ENCODE measurements at regions not wholly inside any gene's neighbourhood (a gene's known extent, or its start where the extent isn't known, plus 50 kb on each side); places are given as distances from the start of the nearest gene placed in this dataset.

GRCh38 chr6:145075425-145075824 lies 659.9 kb downstream of the EPM2A start:
- ChIA-PET POLR2A (no interaction called here), CTCF (no interaction called here)
- Histone ChIP-seq H3K4me3 (ENCODE audit: low read depth, low read length) (no peak overlapping the region), H3K27me3 (ENCODE audit: control insufficient read depth, insufficient read depth, low read length) (no peaks in the 10 kb centered on the region), H3K9me3 (ENCODE audit: control insufficient read depth, insufficient read depth, low read length) (peaks cover 2% of the 10 kb centered on the region; the same call in 1 of the 2 replicates), H3K27ac (ENCODE audit: low read depth, low read length) (no peak overlapping the region)
- DNase-seq (ENCODE audit: low read depth, low spot score): no peak
- TF ChIP-seq, protein P1, sequence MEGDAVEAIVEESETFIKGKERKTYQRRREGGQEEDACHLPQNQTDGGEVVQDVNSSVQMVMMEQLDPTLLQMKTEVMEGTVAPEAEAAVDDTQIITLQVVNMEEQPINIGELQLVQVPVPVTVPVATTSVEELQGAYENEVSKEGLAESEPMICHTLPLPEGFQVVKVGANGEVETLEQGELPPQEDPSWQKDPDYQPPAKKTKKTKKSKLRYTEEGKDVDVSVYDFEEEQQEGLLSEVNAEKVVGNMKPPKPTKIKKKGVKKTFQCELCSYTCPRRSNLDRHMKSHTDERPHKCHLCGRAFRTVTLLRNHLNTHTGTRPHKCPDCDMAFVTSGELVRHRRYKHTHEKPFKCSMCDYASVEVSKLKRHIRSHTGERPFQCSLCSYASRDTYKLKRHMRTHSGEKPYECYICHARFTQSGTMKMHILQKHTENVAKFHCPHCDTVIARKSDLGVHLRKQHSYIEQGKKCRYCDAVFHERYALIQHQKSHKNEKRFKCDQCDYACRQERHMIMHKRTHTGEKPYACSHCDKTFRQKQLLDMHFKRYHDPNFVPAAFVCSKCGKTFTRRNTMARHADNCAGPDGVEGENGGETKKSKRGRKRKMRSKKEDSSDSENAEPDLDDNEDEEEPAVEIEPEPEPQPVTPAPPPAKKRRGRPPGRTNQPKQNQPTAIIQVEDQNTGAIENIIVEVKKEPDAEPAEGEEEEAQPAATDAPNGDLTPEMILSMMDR (IDR thresholded peaks at IDR 0.05; ENCODE audit: low read depth, low read length): no peak

DNA sequence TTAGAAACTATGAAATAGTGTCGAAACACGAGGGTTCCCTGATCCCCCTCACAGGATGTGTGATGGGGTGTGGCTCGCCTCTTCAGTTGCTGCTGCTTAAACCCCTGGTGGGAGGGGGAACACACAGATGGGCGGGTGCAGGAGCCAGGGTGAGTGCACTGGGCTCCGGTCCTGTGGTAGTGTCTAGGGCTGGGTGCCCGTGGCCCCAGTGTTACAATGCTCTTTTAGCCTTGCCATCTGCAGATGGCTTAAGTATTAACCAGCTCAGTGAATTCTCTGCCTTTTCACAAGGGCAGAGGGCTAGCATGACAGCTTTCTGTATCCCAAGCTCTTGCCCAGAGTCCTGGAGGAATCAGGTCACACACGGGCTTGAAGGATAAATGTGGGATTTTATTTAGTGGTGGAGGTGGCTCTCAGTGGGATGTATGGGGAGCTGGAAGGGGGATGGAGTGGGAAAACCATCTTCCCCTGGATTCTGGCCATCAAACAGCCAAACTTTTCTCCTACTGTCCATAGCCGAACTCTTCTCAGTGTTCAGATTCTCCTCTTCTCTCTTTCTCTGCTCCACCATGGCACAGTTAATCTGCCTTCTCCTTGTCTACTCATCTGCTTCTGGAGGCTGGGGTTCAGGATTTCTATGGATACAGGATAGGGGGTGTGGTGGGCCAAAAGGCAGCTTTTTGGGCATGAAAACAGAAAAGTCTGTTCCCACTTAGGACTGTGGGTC lies 659.0 kb downstream of the EPM2A start:
- no peak overlapping the region for H3K27ac ChIP-seq (ENCODE audit: low read depth, low read length)
- ChIA-PET CTCF (no interaction called here), POLR2A (no interaction called here)
- TF ChIP-seq, protein P1 (IDR thresholded peaks at IDR 0.05; ENCODE audit: low read depth, low read length): no peak
- DNase-seq (ENCODE audit: low read depth, low spot score): no peak
- H3K27me3 ChIP-seq (ENCODE audit: control insufficient read depth, insufficient read depth, low read length): no peaks in the 10 kb centered on the region
- no peak overlapping the region for H3K4me3 ChIP-seq (ENCODE audit: low read depth, low read length)
- H3K9me3 ChIP-seq (ENCODE audit: control insufficient read depth, insufficient read depth, low read length): peaks cover 2% of the 10 kb centered on the region; the same call in 1 of the 2 replicates

DNA sequence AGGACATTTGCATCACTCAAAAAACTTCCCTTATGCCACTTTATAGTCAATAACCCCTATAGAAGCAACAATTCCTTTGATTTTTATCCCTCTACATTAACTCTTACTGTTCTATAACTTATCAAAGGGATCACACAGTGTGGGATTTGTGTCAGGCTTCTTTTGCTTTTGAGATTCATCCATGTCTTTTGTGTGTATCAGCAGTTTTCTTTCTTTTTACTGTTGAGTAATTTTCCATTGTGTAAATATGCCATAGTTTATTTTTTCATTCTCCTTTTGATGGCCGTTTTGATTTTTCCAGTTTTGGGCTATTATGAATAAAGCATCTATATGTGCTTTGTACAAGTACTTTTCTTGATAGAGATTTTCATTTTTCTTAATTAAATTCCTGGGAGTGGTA lies 657.9 kb downstream of the EPM2A start:
- Histone ChIP-seq H3K4me3 (ENCODE audit: low read depth, low read length) (no peak overlapping the region), H3K27me3 (ENCODE audit: control insufficient read depth, insufficient read depth, low read length) (no peaks in the 10 kb centered on the region), H3K27ac (ENCODE audit: low read depth, low read length) (no peak overlapping the region), H3K9me3 (ENCODE audit: control insufficient read depth, insufficient read depth, low read length) (peaks cover 2% of the 10 kb centered on the region; the same call in 1 of the 2 replicates)
- ChIA-PET POLR2A (no interaction called here), CTCF (no interaction called here)
- TF ChIP-seq, protein P1 (IDR thresholded peaks at IDR 0.05; ENCODE audit: low read depth, low read length): no peak
- DNase-seq (ENCODE audit: low read depth, low spot score): no peak

- POLR2A ChIA-PET: no interaction called here
- TF ChIP-seq, protein P1 (IDR thresholded peaks at IDR 0.05; ENCODE audit: low read depth, low read length): no peak
- Histone ChIP-seq H3K4me3 (ENCODE audit: low read depth, low read length) (no peak overlapping the region), H3K27me3 (ENCODE audit: control insufficient read depth, insufficient read depth, low read length) (no peaks in the 10 kb centered on the region), H3K9me3 (ENCODE audit: control insufficient read depth, insufficient read depth, low read length) (peaks cover 2% of the 10 kb centered on the region; the same call in 1 of the 2 replicates), H3K27ac (ENCODE audit: low read depth, low read length) (no peak overlapping the region)
- CTCF ChIA-PET: no interaction called here
- no peak for DNase-seq (ENCODE audit: low read depth, low spot score)
Measured at GRCh38 chr6:145080651-145081050, 654.7 kb downstream of the EPM2A start.

DNA sequence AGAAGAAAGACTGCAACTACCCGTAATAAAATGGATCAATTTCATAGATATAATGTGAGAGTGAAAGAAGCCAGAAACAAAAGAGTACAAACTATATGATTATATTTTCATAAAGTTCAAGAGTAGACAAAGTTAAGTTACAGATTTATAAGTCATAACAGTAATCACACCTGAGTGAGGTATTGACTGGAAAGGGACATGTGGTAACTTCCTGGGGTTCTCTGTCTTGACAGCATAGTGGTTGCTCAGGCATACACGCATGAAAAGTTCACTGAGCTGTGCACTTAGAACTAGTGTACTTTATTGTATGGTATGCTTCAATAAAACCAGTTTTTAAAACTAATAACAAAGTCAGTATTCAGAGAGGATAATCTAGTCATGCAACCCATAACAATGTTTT lies 653.6 kb downstream of the EPM2A start:
- TF ChIP-seq, protein P1 (IDR thresholded peaks at IDR 0.05; ENCODE audit: low read depth, low read length): no peak
- Histone ChIP-seq H3K4me3 (ENCODE audit: low read depth, low read length) (no peak overlapping the region), H3K9me3 (ENCODE audit: control insufficient read depth, insufficient read depth, low read length) (no peaks in the 10 kb centered on the region), H3K27ac (ENCODE audit: low read depth, low read length) (no peak overlapping the region), H3K27me3 (ENCODE audit: control insufficient read depth, insufficient read depth, low read length) (no peaks in the 10 kb centered on the region)
- ChIA-PET CTCF (interaction anchor here (0.6 kb wide), 1 partner anchor 10 kb away, joined by 7 read pairs; no protein-coding TSS in a partner anchor), POLR2A (interaction anchor here (0.6 kb wide), 1 partner anchor 81 kb away, joined by 7 read pairs; no protein-coding TSS in a partner anchor)
- DNase-seq (ENCODE audit: low read depth, low spot score): no peak

Measured in AG04450 (cell line).